ENCODE measurements at regions not wholly inside any gene's neighbourhood (a gene's known extent, or its start where the extent isn't known, plus 50 kb on each side); places are given as distances from the start of the nearest gene placed in this dataset.

GRCh38 chr13:76687467-76687866 is 198.7 kb downstream of the KCTD12 start:
- H3K27ac ChIP-seq (ENCODE audit: low read depth, low read length), result no peak overlapping the region
- H4K5ac ChIP-seq (ENCODE audit: insufficient read length, low read depth, low read length), result no peak overlapping the region
- H4K20me1 ChIP-seq (replicated peaks in 1 of 2; ENCODE audit: control insufficient read depth in 1 of 2, insufficient read depth in 2 of 2, low read length in 2 of 2), result no peaks in the 10 kb centered on the region
- no peak overlapping the region for H3K23ac ChIP-seq (ENCODE audit: insufficient read length)
- no peaks in the 10 kb centered on the region for H3K9me3 ChIP-seq (ENCODE audit: insufficient read depth in 2 of 2, low read depth in 1 of 2, low read length in 1 of 2)
- no peak overlapping the region for H2BK5ac ChIP-seq (ENCODE audit: low read depth, low read length)
- no peaks in the 10 kb centered on the region for H3K79me2 ChIP-seq (ENCODE audit: control insufficient read depth in 1 of 2, insufficient read depth in 2 of 2, low read length in 2 of 2)
- no peak overlapping the region for H3K4ac ChIP-seq (replicated peaks; ENCODE audit: insufficient read length, low read depth, low read length)
- H3K56ac ChIP-seq (replicated peaks; ENCODE audit: insufficient read length, low read depth, low read length), result no peak overlapping the region
- H2BK20ac ChIP-seq (ENCODE audit: low read length), result no peak overlapping the region
- no peak overlapping the region for H3K9ac ChIP-seq (replicated peaks in 1 of 4; ENCODE audit: extremely low read depth in 1 of 4, low read depth in 3 of 4, low read length in 3 of 4)
- H3K14ac ChIP-seq (ENCODE audit: insufficient read length), result no peak overlapping the region
- no peak overlapping the region for H3K18ac ChIP-seq (ENCODE audit: extremely low read depth, low read length)
- H3K4me3 ChIP-seq (ENCODE audit: extremely low read depth in 1 of 4, insufficient read depth in 2 of 4, low read depth in 3 of 4, low read length in 4 of 4), result no peak overlapping the region
- H2BK12ac ChIP-seq (ENCODE audit: low read depth, low read length), result no peak overlapping the region
- CTCF ChIA-PET (ENCODE audit: partially characterized antibody), result no interaction called here
- no peaks in the 10 kb centered on the region for H3K36me3 ChIP-seq (ENCODE audit: control insufficient read depth in 2 of 4, insufficient read depth in 4 of 4, low read length in 3 of 4)
- no peak overlapping the region for H2BK120ac ChIP-seq (replicated peaks; ENCODE audit: low read depth, low read length)
- H3K79me1 ChIP-seq (ENCODE audit: low read depth, low read length), result no peaks in the 10 kb centered on the region
- H2AK5ac ChIP-seq (ENCODE audit: low read depth, low read length), result no peak overlapping the region
- peak overlapping the region; percentile 66; the same call in 1 of the 2 replicates for H2AFZ ChIP-seq (ENCODE audit: low read length)
- 89% methylated on average over 4 of the region's 4 CpGs; no CpG with 5 or more reads in 1 of the 2 experiments for WGBS, 2 experiments (ENCODE audit: extremely low coverage in 1 of 2, insufficient coverage in 1 of 2, insufficient read length in 1 of 2, insufficient replicate concordance in 2 of 2, low coverage in 1 of 2, low lambda C conversion rate in 2 of 2, missing lambda C conversion rate in 1 of 2)
- no peak overlapping the region for H4K8ac ChIP-seq (ENCODE audit: extremely low read depth, insufficient read depth, low read length)
- H3K4me2 ChIP-seq (ENCODE audit: insufficient read depth in 1 of 2, low read depth in 2 of 2, low read length in 2 of 2), result no peak overlapping the region
- no peaks in the 10 kb centered on the region for H3K27me3 ChIP-seq (replicated peaks in 1 of 4; ENCODE audit: control insufficient read depth in 3 of 4, extremely low read depth in 1 of 4, insufficient read depth in 3 of 4, low read length in 3 of 4)
- no peak for FAIRE-seq
- no peaks in the 10 kb centered on the region for H3K23me2 ChIP-seq (ENCODE audit: low read depth, low read length)
- H4K91ac ChIP-seq (replicated peaks; ENCODE audit: insufficient read length, low read length), result no peak overlapping the region
- POLR2A ChIA-PET (ENCODE audit: partially characterized antibody), result no interaction called here
- DNase-seq (ENCODE audit: low read depth in 1 of 2, low spot score in 2 of 2), result no peak
- peaks cover 0 to 4% (median 1%) of the 10 kb centered on the region in 4 experiments; a peak in 2 of 7 replicates for H3K4me1 ChIP-seq (replicated peaks in 1 of 4; ENCODE audit: control insufficient read depth in 3 of 4, insufficient read depth in 4 of 4, low read length in 3 of 4)
- no peak overlapping the region for H2BK15ac ChIP-seq (ENCODE audit: low read length)
- TF ChIP-seq SRF (IDR thresholded peaks at IDR 0.05; ENCODE audit: low read depth, low read length) (no peak), MAFK (IDR thresholded peaks at IDR 0.05; ENCODE audit: low read depth, low read length) (no peak), ZNF274 (IDR thresholded peaks at IDR 0.05; ENCODE audit: borderline replicate concordance, extremely low read depth, low read length) (no peak), E2F6 (IDR thresholded peaks at IDR 0.05) (no peak), POLR2A (IDR thresholded peaks at IDR 0.05; ENCODE audit: control extremely low read depth in 1 of 2, low read depth in 2 of 2, low read length in 2 of 2) (no peak), KDM4A (IDR thresholded peaks at IDR 0.05; ENCODE audit: low read depth, low read length, severe bottlenecking) (no peak), CEBPB (IDR thresholded peaks at IDR 0.05; ENCODE audit: low read depth, low read length) (no peak), CREB1 (IDR thresholded peaks at IDR 0.05) (no peak), JUN (IDR thresholded peaks at IDR 0.05; ENCODE audit: low read depth, low read length) (no peak)

All from H1 (cell line).